Endothelial cell of umbilical vein (primary cell): ENCODE measurements at regions not wholly inside any gene's neighbourhood (a gene's known extent, or its start where the extent isn't known, plus 50 kb on each side); places are given as distances from the start of the nearest gene placed in this dataset.

ENCODE experiments used
- BruUV-seq: library from RNA; stranded (reverse); fragments of 400-500 nt; replicated peaks from 2 replicates; lab custom pipeline; 2021; lab: Mats Ljungman, UMichigan
- CTCF ChIA-PET: fragments of 300-600, 350-600 bp; sonication (Branson Sonifier 250); formaldehyde crosslinking; loops from one replicate; lab custom pipeline; 2021; ENCODE audit warnings: antibody characterized with exemption, inconsistent platforms; lab: Charles Lee
- POLR2A ChIA-PET: fragments of 300-600, 350-600 bp; sonication (Branson Sonifier 250); formaldehyde crosslinking; loops from one replicate; lab custom pipeline; 2021; ENCODE audit warnings: antibody characterized with exemption, inconsistent platforms; lab: Charles Lee
- DNase-seq: peaks from one replicate; pipeline ENCODE4 v3.0.0-alpha.2; 2011; ENCODE audit warnings: low read depth, low spot score
- FAIRE-seq: peaks from 2 replicates; lab custom pipeline; 2011; peaks lifted over from hg19 to GRCh38; lab: Jason Lieb, UNC
- H2AFZ ChIP-seq: 2 replicates; pipeline ENCODE4 v1.6.0; 2012; ENCODE audit warnings: low read depth, low read length, control low read depth, inconsistent platforms
- H3K27ac ChIP-seq: 2 replicates; pipeline ENCODE4 v1.5.1; 2011; ENCODE audit warnings: low read depth, mild to moderate bottlenecking, control low read depth, low read length, moderate library complexity; ENCODE audit not compliant: insufficient read depth
- H3K27me3 ChIP-seq, 2 experiments: 2 replicates each; pipeline versions ENCODE4 v1.6.0 to v1.6.1; 2011; ENCODE audit warnings: low read length in 2 of 2, mixed read lengths in 1 of 2; ENCODE audit not compliant: control insufficient read depth in 2 of 2, insufficient read depth in 2 of 2
- H3K36me3 ChIP-seq, 2 experiments: 2 replicates in 1 of 2; 3 replicates in 1 of 2; pipeline ENCODE4 v1.5.1; 2011; ENCODE audit warnings: low read length in 2 of 2, mild to moderate bottlenecking in 1 of 2, moderate library complexity in 1 of 2; ENCODE audit not compliant: control insufficient read depth in 2 of 2, insufficient read depth in 2 of 2; ENCODE audit errors: extremely low read depth in 1 of 2
- H3K4me1 ChIP-seq: 3 replicates; pipeline ENCODE4 v1.5.1; 2011; ENCODE audit warnings: mild to moderate bottlenecking, low read length; ENCODE audit not compliant: control insufficient read depth, insufficient read depth; ENCODE audit errors: extremely low read depth
- H3K4me2 ChIP-seq: 2 replicates; pipeline ENCODE4 v1.6.1; 2011; ENCODE audit warnings: low read length, control low read depth, mixed read lengths; ENCODE audit not compliant: insufficient read depth
- H3K4me3 ChIP-seq, 3 experiments: fragments of 200-600 bp in 1 of 3; sonication (generic), shearing (Covaris generic) in 1 of 3; replicated peaks in 1 of 3; 2 replicates each; pipeline ENCODE4 v1.5.1; 2011 to 2016; ENCODE audit warnings: control low read depth in 3 of 3, low read length in 3 of 3, mild to moderate bottlenecking in 2 of 3, inconsistent platforms in 1 of 3, low read depth in 1 of 3, moderate library complexity in 1 of 3; ENCODE audit not compliant: insufficient read depth in 1 of 3
- H3K79me2 ChIP-seq: 2 replicates; pipeline ENCODE4 v1.6.0; 2012; ENCODE audit warnings: low read length, inconsistent platforms; ENCODE audit not compliant: control insufficient read depth, insufficient read depth
- H3K9ac ChIP-seq: replicated peaks from 2 replicates; pipeline ENCODE3; 2011; ENCODE audit warnings: low read length, control low read depth; ENCODE audit not compliant: insufficient read depth; ENCODE audit errors: extremely low read depth
- H3K9me1 ChIP-seq: replicated peaks from 3 replicates; pipeline ENCODE4 v1.6.0; 2011; ENCODE audit warnings: mild to moderate bottlenecking, low read length; ENCODE audit not compliant: control insufficient read depth, insufficient read depth; ENCODE audit errors: extremely low read depth
- H3K9me3 ChIP-seq: replicated peaks from 2 replicates; pipeline ENCODE4 v1.5.1; 2012; ENCODE audit warnings: low read length, inconsistent platforms; ENCODE audit not compliant: control insufficient read depth, insufficient read depth
- H4K20me1 ChIP-seq: replicated peaks from 2 replicates; pipeline ENCODE3; 2011; ENCODE audit warnings: mild to moderate bottlenecking, low read length; ENCODE audit not compliant: control insufficient read depth, insufficient read depth; ENCODE audit errors: extremely low read depth
- EZH2 ChIP-seq: IDR thresholded peaks from 2 replicates; pipeline ENCODE4 v1.6.1; 2012; ENCODE audit warnings: borderline replicate concordance, low read depth, mild to moderate bottlenecking, moderate library complexity, low read length, inconsistent platforms; ENCODE audit not compliant: severe bottlenecking
- FOS ChIP-seq: IDR thresholded peaks from 2 replicates; pipeline ENCODE4 v1.6.1; 2011; ENCODE audit warnings: mild to moderate bottlenecking, low read length, moderate library complexity, borderline replicate concordance; ENCODE audit not compliant: insufficient read depth
- GATA2 ChIP-seq: IDR thresholded peaks from 2 replicates; pipeline ENCODE4 v1.7.0; 2011; ENCODE audit warnings: low read depth, mild to moderate bottlenecking, moderate library complexity, mixed read lengths, low read length; ENCODE audit not compliant: insufficient read length, insufficient read depth
- JUN ChIP-seq: IDR thresholded peaks from 2 replicates; pipeline ENCODE4 v1.6.1; 2011; ENCODE audit warnings: borderline replicate concordance, low read depth; ENCODE audit not compliant: insufficient read length, insufficient read depth
- MYC ChIP-seq: IDR thresholded peaks from one replicate; pipeline ENCODE4 v1.6.1; 2011; ENCODE audit warnings: mild to moderate bottlenecking, low read depth, low read length
- POLR2A ChIP-seq: IDR thresholded peaks from 2 replicates; pipeline ENCODE4 v1.6.1; 2012; ENCODE audit warnings: low read depth, mild to moderate bottlenecking, control low read depth, low read length
- POLR2AphosphoS5 ChIP-seq: IDR thresholded peaks from 2 replicates; pipeline ENCODE4 v1.6.1; 2012; ENCODE audit warnings: low read depth, mild to moderate bottlenecking, control low read depth, low read length, moderate library complexity; ENCODE audit not compliant: insufficient read depth
- dilution Hi-C: fragments of 300-500 bp; cut with MboI; formaldehyde crosslinking; loops from one replicate; pipeline ENCODE4 v1.15.0; 2019; ENCODE audit warnings: low sequenced_read_pairs; ENCODE audit not compliant: extremely low pct_ligation_motif_present
- intact Hi-C: fragments of 100-400 bp; cut with micrococcal nuclease; formaldehyde crosslinking; loops from one replicate; pipeline ENCODE4 v1.10.0; 2022
- TF ChIP-seq, protein P1 (sequence below), 2 donors: IDR thresholded peaks; 1 replicate in 1 of 2; 2 replicates in 1 of 2; pipeline ENCODE4 v1.5.1; 2011; ENCODE audit warnings: low read length in 2 of 2, mild to moderate bottlenecking in 2 of 2, moderate library complexity in 2 of 2, control low read depth in 1 of 2, inconsistent platforms in 1 of 2, low read depth in 1 of 2; ENCODE audit not compliant: insufficient read depth in 1 of 2; ENCODE audit errors: extremely low read depth in 1 of 2
- TF ChIP-seq, protein P2 (sequence below): IDR thresholded peaks from 2 replicates; pipeline ENCODE4 v1.6.1; 2011; ENCODE audit not compliant: insufficient read depth, insufficient read length

GRCh38 chr12:58068706-58069105 lies 127.3 kb downstream of the ATP23 start:
- no peaks in the 10 kb centered on the region for H4K20me1 ChIP-seq
- no peak overlapping the region for H2AFZ ChIP-seq
- BruUV-seq, result no TSS peak
- no peaks in the 10 kb centered on the region for H3K79me2 ChIP-seq
- TF ChIP-seq, protein P1, sequence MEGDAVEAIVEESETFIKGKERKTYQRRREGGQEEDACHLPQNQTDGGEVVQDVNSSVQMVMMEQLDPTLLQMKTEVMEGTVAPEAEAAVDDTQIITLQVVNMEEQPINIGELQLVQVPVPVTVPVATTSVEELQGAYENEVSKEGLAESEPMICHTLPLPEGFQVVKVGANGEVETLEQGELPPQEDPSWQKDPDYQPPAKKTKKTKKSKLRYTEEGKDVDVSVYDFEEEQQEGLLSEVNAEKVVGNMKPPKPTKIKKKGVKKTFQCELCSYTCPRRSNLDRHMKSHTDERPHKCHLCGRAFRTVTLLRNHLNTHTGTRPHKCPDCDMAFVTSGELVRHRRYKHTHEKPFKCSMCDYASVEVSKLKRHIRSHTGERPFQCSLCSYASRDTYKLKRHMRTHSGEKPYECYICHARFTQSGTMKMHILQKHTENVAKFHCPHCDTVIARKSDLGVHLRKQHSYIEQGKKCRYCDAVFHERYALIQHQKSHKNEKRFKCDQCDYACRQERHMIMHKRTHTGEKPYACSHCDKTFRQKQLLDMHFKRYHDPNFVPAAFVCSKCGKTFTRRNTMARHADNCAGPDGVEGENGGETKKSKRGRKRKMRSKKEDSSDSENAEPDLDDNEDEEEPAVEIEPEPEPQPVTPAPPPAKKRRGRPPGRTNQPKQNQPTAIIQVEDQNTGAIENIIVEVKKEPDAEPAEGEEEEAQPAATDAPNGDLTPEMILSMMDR (IDR thresholded peaks at IDR 0.05; ENCODE audit: extremely low read depth in 1 of 2, insufficient read depth in 1 of 2, low read depth in 1 of 2, low read length in 2 of 2), result no peak
- TF ChIP-seq MYC, result no peak
- no peak for TF ChIP-seq POLR2AphosphoS5
- no peak for TF ChIP-seq FOS
- no peak for TF ChIP-seq EZH2
- TF ChIP-seq JUN, result no peak
- TF ChIP-seq POLR2A, result no peak
- no peak for TF ChIP-seq GATA2
- TF ChIP-seq, protein P2, sequence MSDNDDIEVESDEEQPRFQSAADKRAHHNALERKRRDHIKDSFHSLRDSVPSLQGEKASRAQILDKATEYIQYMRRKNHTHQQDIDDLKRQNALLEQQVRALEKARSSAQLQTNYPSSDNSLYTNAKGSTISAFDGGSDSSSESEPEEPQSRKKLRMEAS, result no peak
- CTCF ChIA-PET, result no interaction called here
- intact Hi-C loops, result no loop called here
- no peaks in the 10 kb centered on the region for H3K4me1 ChIP-seq
- no peaks in the 10 kb centered on the region for H3K9me3 ChIP-seq
- FAIRE-seq (no peak), DNase-seq (no peak)
- H3K4me3 ChIP-seq, result no peak overlapping the region
- H3K36me3 ChIP-seq, result no peaks in the 10 kb centered on the region
- no peaks in the 10 kb centered on the region for H3K9me1 ChIP-seq
- H3K27me3 ChIP-seq, result peaks cover 0 to 1% of the 10 kb centered on the region in 2 experiments
- H3K4me2 ChIP-seq, result no peak overlapping the region
- no peak overlapping the region for H3K9ac ChIP-seq
- H3K27ac ChIP-seq, result no peak overlapping the region
- dilution Hi-C loops, result no loop called here
- POLR2A ChIA-PET, result no interaction called here
